ENCODE measurements at regions not wholly inside any gene's neighbourhood (a gene's known extent, or its start where the extent isn't known, plus 50 kb on each side); places are given as distances from the start of the nearest gene placed in this dataset.
A peak's percentile ranks its signal among the peaks of the same experiment; 100 is the strongest.

GRCh38 chr20:40738976-40739375 is 49.9 kb upstream of the MAFB start:
- WGBS, 3 donors: 57 to 63% (median 58%) methylated on average over 9 of the region's 9 CpGs
- Histone ChIP-seq H3K4me1 (no peaks in the 10 kb centered on the region), H3K36me3 (ENCODE audit: insufficient read depth in 1 of 2, low read depth in 1 of 2) (no peaks in the 10 kb centered on the region), H3K4me3 (no peak overlapping the region), H3K27me3 (ENCODE audit: insufficient read depth in 3 of 3, low read length in 2 of 3) (peaks cover 0 to 5% (median 0%) of the 10 kb centered on the region in 3 donors), H3K27ac (no peak overlapping the region), H3K9me3 (no peaks in the 10 kb centered on the region)
- intact Hi-C loops (cut with DNase I): no loop called here
- no peak for TF ChIP-seq CTCF (IDR thresholded peaks at IDR 0.05)
- DNase-seq: no peak
- ATAC-seq: no peak

GRCh38 chr20:40739841-40740240 is 50.8 kb upstream of the MAFB start:
- DNase-seq (no peak), ATAC-seq (no peak)
- Histone ChIP-seq H3K36me3 (ENCODE audit: insufficient read depth in 1 of 2, low read depth in 1 of 2) (no peaks in the 10 kb centered on the region), H3K9me3 (no peaks in the 10 kb centered on the region), H3K27me3 (ENCODE audit: insufficient read depth in 3 of 3, low read length in 2 of 3) (peaks cover 0 to 12% (median 0%) of the 10 kb centered on the region in 3 donors), H3K4me1 (no peaks in the 10 kb centered on the region), H3K4me3 (no peak overlapping the region), H3K27ac (no peak overlapping the region)
- WGBS, 3 donors: 58 to 94% (median 71%) methylated on average over 1 of the region's 1 CpG
- no peak for TF ChIP-seq CTCF (IDR thresholded peaks at IDR 0.05)
- intact Hi-C loops (cut with DNase I): loop anchor here (5.0 kb wide), 2 partner anchors 207 to 222 kb away; no protein-coding TSS in a partner anchor

GRCh38 chr20:40741507-40742106 is 52.6 kb upstream of the MAFB start:
- Histone ChIP-seq H3K4me1 (no peaks in the 10 kb centered on the region), H3K27me3 (ENCODE audit: insufficient read depth in 3 of 3, low read length in 2 of 3) (peaks cover 0 to 14% (median 0%) of the 10 kb centered on the region in 3 donors), H3K36me3 (ENCODE audit: insufficient read depth in 1 of 2, low read depth in 1 of 2) (no peaks in the 10 kb centered on the region), H3K27ac (no peak overlapping the region), H3K4me3 (no peak overlapping the region), H3K9me3 (no peaks in the 10 kb centered on the region)
- ATAC-seq (peak in 3 of 4 donors; percentile 47 to 67 (median 54)), DNase-seq (peak in 1 of 2 donors; percentile 27)
- intact Hi-C loops (cut with DNase I): loop anchor here (2.0 to 5.0 kb wide), 3 partner anchors 206 to 221 kb away; no protein-coding TSS in a partner anchor
- WGBS, 3 donors: 56 to 65% (median 58%) methylated on average over 6 of the region's 6 CpGs
- TF ChIP-seq CTCF (IDR thresholded peaks at IDR 0.05): peak; percentile 62

GRCh38 chr20:40743141-40743775 is 54.2 kb upstream of the MAFB start:
- no peaks in the 10 kb centered on the region for H3K4me1 ChIP-seq
- H3K27me3 ChIP-seq (ENCODE audit: insufficient read depth in 3 of 3, low read length in 2 of 3): peaks cover 0 to 14% (median 0%) of the 10 kb centered on the region in 3 donors
- DNase-seq: no peak
- no peak for ATAC-seq
- no peaks in the 10 kb centered on the region for H3K36me3 ChIP-seq (ENCODE audit: insufficient read depth in 1 of 2, low read depth in 1 of 2)
- intact Hi-C loops (cut with DNase I): loop anchor here (2.0 to 5.0 kb wide), 3 partner anchors 204 to 220 kb away; no protein-coding TSS in a partner anchor
- 69 to 77% (median 71%) methylated on average over 8 of the region's 8 CpGs for WGBS, 3 donors
- no peak overlapping the region for H3K4me3 ChIP-seq
- no peak overlapping the region for H3K27ac ChIP-seq
- no peaks in the 10 kb centered on the region for H3K9me3 ChIP-seq
- TF ChIP-seq CTCF (IDR thresholded peaks at IDR 0.05): no peak
